GM12878 (cell line): ENCODE measurements at regions not wholly inside any gene's neighbourhood (a gene's known extent, or its start where the extent isn't known, plus 50 kb on each side); places are given as distances from the start of the nearest gene placed in this dataset.

Experiments
- ATAC-seq: fragments of 200-7000 bp; cut with Tn5 transposase; 3 replicates; pipeline ENCODE4 v1.9.1; 2020; ENCODE audit warnings: mild to moderate bottlenecking, moderate library complexity
- BruUV-seq: library from RNA; stranded (reverse); fragments of 400-500 nt; replicated peaks from 2 replicates; lab custom pipeline; 2021; lab: Mats Ljungman, UMichigan
- CTCF ChIA-PET: fragments of 300-600 bp; sonication (Branson Sonifier 250); formaldehyde crosslinking; extraction: SDS; loops from one replicate; lab custom pipeline; 2021; ENCODE audit warnings: inconsistent platforms; lab: Yijun Ruan, JAX
- POLR2A ChIA-PET: fragments of 350-600 bp; formaldehyde crosslinking; extraction: SDS; loops from one replicate; lab custom pipeline; 2021; ENCODE audit warnings: inconsistent platforms; lab: Charles Lee
- RAD21 ChIA-PET: fragments of 300-600 bp; sonication (Branson Sonifier 250); formaldehyde crosslinking; loops from one replicate; lab custom pipeline; 2023; ENCODE audit warnings: antibody characterized with exemption; ENCODE audit not compliant: unreplicated experiment; lab: Charles Lee
- SMC1A ChIA-PET: fragments of 300-600 bp; sonication (Branson Sonifier 250); formaldehyde crosslinking; loops from one replicate; lab custom pipeline; 2023; ENCODE audit not compliant: unreplicated experiment, uncharacterized antibody; lab: Charles Lee
- DNase-seq: peaks from one replicate; pipeline ENCODE4 v3.0.0-alpha.2; 2011; ENCODE audit warnings: low read depth, low spot score
- FAIRE-seq: peaks from 3 replicates; lab custom pipeline; 2011; peaks lifted over from hg19 to GRCh38; lab: Jason Lieb, UNC
- H2AFZ ChIP-seq: 2 replicates; pipeline ENCODE4 v1.6.0; 2011; ENCODE audit warnings: low read depth, low read length, control low read depth; ENCODE audit not compliant: control insufficient read depth
- H3K27ac ChIP-seq: 2 replicates; pipeline ENCODE4 v1.5.1; 2011; ENCODE audit warnings: control low read depth; ENCODE audit not compliant: control insufficient read depth, insufficient read depth
- H3K27me3 ChIP-seq, 2 experiments: replicated peaks in 1 of 2; 2 replicates each; pipeline versions ENCODE4 v1.6.0 to v1.6.1; 2011; ENCODE audit warnings: low read length in 1 of 2; ENCODE audit not compliant: control insufficient read depth in 2 of 2, insufficient read depth in 2 of 2
- H3K36me3 ChIP-seq, 2 experiments: 2 replicates each; pipeline ENCODE4 v1.5.1; 2011; ENCODE audit warnings: low read length in 1 of 2; ENCODE audit not compliant: control insufficient read depth in 2 of 2, insufficient read depth in 2 of 2
- H3K4me1 ChIP-seq: 2 replicates; pipeline ENCODE4 v1.6.1; 2011; ENCODE audit warnings: mild to moderate bottlenecking, low read length, moderate library complexity, mixed read lengths; ENCODE audit not compliant: control insufficient read depth, insufficient read depth
- H3K4me2 ChIP-seq: 2 replicates; pipeline ENCODE4 v1.6.0; 2011; ENCODE audit warnings: control low read depth; ENCODE audit not compliant: control insufficient read depth, insufficient read depth
- H3K4me3 ChIP-seq: fragments of 200-600 bp; sonication (generic); 2 replicates; pipeline ENCODE4 v1.5.1; 2016
- H3K79me2 ChIP-seq: 2 replicates; pipeline ENCODE4 v1.6.0; 2011; ENCODE audit warnings: low read length; ENCODE audit not compliant: control insufficient read depth, insufficient read depth
- H3K9ac ChIP-seq: 2 replicates; pipeline ENCODE4 v1.8.0; 2011; ENCODE audit warnings: low read length, control low read depth, mixed read lengths; ENCODE audit not compliant: control insufficient read depth, insufficient read depth
- H3K9me3 ChIP-seq: replicated peaks from 3 replicates; pipeline ENCODE4 v1.5.1; 2011; ENCODE audit warnings: mild to moderate bottlenecking, low read length; ENCODE audit not compliant: control insufficient read depth, insufficient read depth
- H4K20me1 ChIP-seq: 2 replicates; pipeline ENCODE4 v1.6.0; 2011; ENCODE audit not compliant: control insufficient read depth, insufficient read depth
- BMI1 ChIP-seq: fragments of 450-650 bp; IDR thresholded peaks from 2 replicates; pipeline ENCODE4 v1.6.1; 2016; ENCODE audit warnings: mild to moderate bottlenecking, moderate library complexity, borderline replicate concordance
- CHD1 ChIP-seq: IDR thresholded peaks from 2 replicates; pipeline ENCODE4 v1.6.1; 2012; ENCODE audit warnings: low read depth, low read length, improper control_type of control experiment
- FOXM1 ChIP-seq: IDR thresholded peaks from 2 replicates; pipeline ENCODE4 v1.6.1; 2012; ENCODE audit warnings: low read depth, mild to moderate bottlenecking, inconsistent platforms, low read length, moderate library complexity
- HSF1 ChIP-seq: fragments of 150-350 bp; IDR thresholded peaks from 2 replicates; pipeline ENCODE4 v1.6.1; 2014; ENCODE audit warnings: mild to moderate bottlenecking, low read depth, low read length
- IKZF1 ChIP-seq: fragments of 450-650 bp; conservative IDR thresholded peaks from 2 replicates; pipeline ENCODE4 v1.6.1; 2017; ENCODE audit warnings: antibody characterized with exemption, mild to moderate bottlenecking
- MEF2A ChIP-seq: IDR thresholded peaks from 2 replicates; pipeline ENCODE4 v1.6.1; 2011; ENCODE audit warnings: low read depth, mild to moderate bottlenecking, low read length, moderate library complexity; ENCODE audit not compliant: insufficient read depth
- NFXL1 ChIP-seq: fragments of 450-650 bp; IDR thresholded peaks from 2 replicates; pipeline ENCODE4 v1.6.1; 2017; ENCODE audit warnings: antibody characterized with exemption, mild to moderate bottlenecking, borderline replicate concordance
- NFYA ChIP-seq: IDR thresholded peaks from 2 replicates; pipeline ENCODE4 v1.6.1; 2011; ENCODE audit warnings: low read depth, mild to moderate bottlenecking, low read length, improper control_type of control experiment, borderline replicate concordance
- NKRF ChIP-seq: fragments of 450-650 bp; conservative IDR thresholded peaks from 2 replicates; pipeline ENCODE4 v1.6.1; 2017; ENCODE audit warnings: mild to moderate bottlenecking, moderate library complexity
- NR2C2 ChIP-seq: IDR thresholded peaks from 2 replicates; pipeline ENCODE4 v1.6.1; 2011; ENCODE audit warnings: borderline replicate concordance, low read depth; ENCODE audit not compliant: control insufficient read depth, insufficient read length
- POLR2AphosphoS2 ChIP-seq: IDR thresholded peaks from 2 replicates; pipeline ENCODE4 v1.6.1; 2011; ENCODE audit warnings: low read depth, mild to moderate bottlenecking, low read length, improper control_type of control experiment, moderate library complexity
- RFX5 ChIP-seq: IDR thresholded peaks from 2 replicates; pipeline ENCODE4 v1.6.1; 2011; ENCODE audit warnings: low read depth, low read length, improper control_type of control experiment
- RUNX3 ChIP-seq: IDR thresholded peaks from 2 replicates; pipeline ENCODE4 v1.6.1; 2012; ENCODE audit warnings: low read length, inconsistent platforms
- SUPT20H ChIP-seq: IDR thresholded peaks from 2 replicates; pipeline ENCODE4 v1.6.1; 2011; ENCODE audit warnings: low read depth, mild to moderate bottlenecking, low read length, moderate library complexity, borderline replicate concordance; ENCODE audit not compliant: control insufficient read depth
- SUZ12 ChIP-seq: fragments of 200-600 bp; sonication (generic); IDR thresholded peaks from one replicate; pipeline ENCODE4 v1.6.1; 2018; ENCODE audit warnings: antibody characterized with exemption, mild to moderate bottlenecking; ENCODE audit not compliant: unreplicated experiment
- WRNIP1 ChIP-seq: IDR thresholded peaks from 2 replicates; pipeline ENCODE4 v1.6.1; 2011; ENCODE audit warnings: low read depth, low read length, improper control_type of control experiment, borderline replicate concordance
- ZBTB33 ChIP-seq: fragments of 450-650 bp; IDR thresholded peaks from 2 replicates; pipeline ENCODE4 v1.6.1; 2017; ENCODE audit warnings: mild to moderate bottlenecking
- WGBS: methylation state at CpG from one replicate; pipeline ENCODE4 v1.1.6; 2016; ENCODE audit warnings: low lambda C conversion rate; ENCODE audit not compliant: insufficient replicate concordance, insufficient coverage; ENCODE audit errors: missing lambda C conversion rate; 5-methylcytosine and 5-hydroxymethylcytosine counted together
- in situ Hi-C: fragments of 300-500 bp; cut with MboI; formaldehyde crosslinking; loops from 9 replicates; pipeline ENCODE4 v1.14.3; 2018; ENCODE audit warnings: mixed read lengths
- intact Hi-C: fragments of 100-400 bp; cut with micrococcal nuclease; formaldehyde crosslinking; loops from one replicate; pipeline ENCODE4 v1.14.2; 2022; ENCODE audit not compliant: unreplicated experiment
- TF ChIP-seq, protein P1 (sequence below): IDR thresholded peaks from 2 replicates; pipeline ENCODE4 v1.6.1; 2012; ENCODE audit warnings: low read depth, low read length, improper control_type of control experiment

DNA sequence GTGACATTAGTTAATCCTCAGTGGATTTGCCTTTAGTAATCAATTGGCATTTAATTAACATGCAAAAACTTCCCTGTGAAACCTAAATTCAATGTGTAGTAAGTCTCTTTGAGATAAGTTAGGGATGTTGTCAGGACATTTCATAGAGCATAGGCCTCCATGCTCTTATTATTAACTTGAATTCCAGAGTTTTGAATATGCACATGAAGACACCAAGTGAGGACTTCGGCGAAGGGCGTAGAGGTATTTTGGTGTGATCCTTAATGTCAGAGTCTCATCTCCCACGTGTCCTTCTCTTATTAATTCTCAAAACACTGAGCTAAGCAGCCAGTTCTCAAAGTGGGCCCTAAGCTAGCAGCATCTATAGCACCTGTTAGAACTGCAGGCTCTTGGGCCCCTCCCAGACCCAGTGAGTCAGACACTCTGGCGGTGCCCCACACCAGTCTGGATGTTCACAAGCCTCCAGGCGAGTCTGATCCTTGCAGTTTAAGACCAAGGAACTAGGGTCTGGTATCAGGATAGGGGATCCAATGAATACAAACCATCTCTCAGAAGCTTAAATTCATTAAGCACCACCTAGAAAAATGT lies 292.1 kb downstream of the QKI start:
- SMC1A ChIA-PET, result interaction anchor here (0.5 to 1.5 kb wide), 2 partner anchors 246 to 249 kb away, joined by 3 read pairs; no protein-coding TSS in a partner anchor
- Histone ChIP-seq H3K4me3 (no peak overlapping the region), H3K36me3 (no peaks in the 10 kb centered on the region), H3K27me3 (no peaks in the 10 kb centered on the region), H3K4me1 (peaks cover 95% of the 10 kb centered on the region), H3K9me3 (peaks cover 8% of the 10 kb centered on the region), H2AFZ (no peak overlapping the region), H3K9ac (peak overlapping the region; percentile 38), H3K4me2 (peak overlapping the region; percentile 81), H3K79me2 (no peaks in the 10 kb centered on the region), H4K20me1 (no peaks in the 10 kb centered on the region), H3K27ac (peak overlapping the region; percentile 68)
- RAD21 ChIA-PET, result no interaction called here
- 76% methylated on average over 6 of the region's 6 CpGs for WGBS
- FAIRE-seq (no peak), ATAC-seq (peak; percentile 10; the same call in 1 of the 3 replicates), DNase-seq (no peak)
- POLR2A ChIA-PET, result no interaction called here
- in situ Hi-C loops, result no loop called here
- intact Hi-C loops, result loop anchor here (5.0 kb wide), 3 partner anchors 39 to 289 kb away; no protein-coding TSS in a partner anchor
- no TSS peak for BruUV-seq
- CTCF ChIA-PET, result interaction anchor here (0.5 to 0.9 kb wide), 4 partner anchors 12 to 643 kb away, joined by 3 to 4 read pairs (median 3); no protein-coding TSS in a partner anchor
- TF ChIP-seq NKRF (no peak), FOXM1 (no peak), SUPT20H (no peak), NFYA (no peak), CHD1 (no peak), BMI1 (no peak), NFXL1 (no peak), IKZF1 (no peak), MEF2A (no peak), ZBTB33 (no peak), POLR2AphosphoS2 (no peak), RUNX3 (no peak), WRNIP1 (no peak), RFX5 (no peak), NR2C2 (no peak), HSF1 (no peak), SUZ12 (no peak)
- TF ChIP-seq, protein P1, sequence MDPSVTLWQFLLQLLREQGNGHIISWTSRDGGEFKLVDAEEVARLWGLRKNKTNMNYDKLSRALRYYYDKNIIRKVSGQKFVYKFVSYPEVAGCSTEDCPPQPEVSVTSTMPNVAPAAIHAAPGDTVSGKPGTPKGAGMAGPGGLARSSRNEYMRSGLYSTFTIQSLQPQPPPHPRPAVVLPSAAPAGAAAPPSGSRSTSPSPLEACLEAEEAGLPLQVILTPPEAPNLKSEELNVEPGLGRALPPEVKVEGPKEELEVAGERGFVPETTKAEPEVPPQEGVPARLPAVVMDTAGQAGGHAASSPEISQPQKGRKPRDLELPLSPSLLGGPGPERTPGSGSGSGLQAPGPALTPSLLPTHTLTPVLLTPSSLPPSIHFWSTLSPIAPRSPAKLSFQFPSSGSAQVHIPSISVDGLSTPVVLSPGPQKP, result no peak
